GM23338 (cell line): ENCODE measurements at regions not wholly inside any gene's neighbourhood (a gene's known extent, or its start where the extent isn't known, plus 50 kb on each side); places are given as distances from the start of the nearest gene placed in this dataset.

Experiments
- ATAC-seq: fragments of 200-7000 bp; cut with Tn5 transposase; 3 replicates; pipeline ENCODE4 v1.9.1; 2020
- DNase-seq: peaks from one replicate; pipeline ENCODE4 v3.0.0-alpha.2; 2015; ENCODE audit warnings: low spot score
- H2AFZ ChIP-seq: fragments of 200-600 bp; sonication (generic); 2 replicates; pipeline ENCODE4 v1.8.0; 2016; ENCODE audit warnings: antibody characterized with exemption, mild to moderate bottlenecking, moderate library complexity
- H3F3A ChIP-seq: fragments of 200-600 bp; sonication (generic); replicated peaks from 2 replicates; pipeline ENCODE4 v1.8.0; 2017; ENCODE audit warnings: antibody characterized with exemption, mixed run types, low read depth
- H3K27ac ChIP-seq: fragments of 200-600 bp; sonication (generic); 2 replicates; pipeline ENCODE4 v1.6.1; 2016; ENCODE audit warnings: low read depth
- H3K27me3 ChIP-seq: fragments of 200-600 bp; sonication (generic); 2 replicates; pipeline ENCODE4 v1.8.0; 2016; ENCODE audit warnings: mild to moderate bottlenecking, mixed run types, moderate library complexity; ENCODE audit not compliant: insufficient read depth
- H3K36me3 ChIP-seq: fragments of 200-600 bp; sonication (generic); 2 replicates; pipeline ENCODE4 v1.8.0; 2016; ENCODE audit warnings: mild to moderate bottlenecking; ENCODE audit not compliant: insufficient read depth
- H3K4me1 ChIP-seq: fragments of 200-600 bp; sonication (generic); 2 replicates; pipeline ENCODE4 v1.8.0; 2016; ENCODE audit warnings: mild to moderate bottlenecking, moderate library complexity; ENCODE audit not compliant: insufficient read depth
- H3K4me2 ChIP-seq: fragments of 200-600 bp; sonication (generic); 2 replicates; pipeline ENCODE4 v1.7.1; 2017; ENCODE audit warnings: mixed run types
- H3K4me3 ChIP-seq: fragments of 200-600 bp; sonication (generic); 2 replicates; pipeline ENCODE4 v1.6.1; 2016; ENCODE audit warnings: mixed run types
- H3K79me2 ChIP-seq: fragments of 200-600 bp; sonication (generic); replicated peaks from 2 replicates; pipeline ENCODE4 v1.8.0; 2017; ENCODE audit warnings: mild to moderate bottlenecking; ENCODE audit not compliant: insufficient read depth
- H3K9me2 ChIP-seq: fragments of 200-600 bp; sonication (generic); 2 replicates; pipeline ENCODE4 v1.8.0; 2017; ENCODE audit not compliant: insufficient read depth
- H4K20me1 ChIP-seq: fragments of 200-600 bp; sonication (generic); replicated peaks from 2 replicates; pipeline ENCODE4 v1.8.0; 2017; ENCODE audit warnings: mild to moderate bottlenecking; ENCODE audit not compliant: insufficient read depth
- H3K27ac Mint-ChIP-seq: 2 replicates; pipeline ENCODE4 v1.8.0; 2020; ENCODE audit warnings: inconsistent platforms, mild to moderate bottlenecking, moderate library complexity, mixed read lengths
- H3K27me3 Mint-ChIP-seq: 3 replicates; pipeline ENCODE4 v1.8.0; 2022; ENCODE audit warnings: low read depth, mild to moderate bottlenecking, moderate library complexity, mixed read lengths, inconsistent platforms; ENCODE audit not compliant: insufficient read depth, poor library complexity
- H3K36me3 Mint-ChIP-seq: 3 replicates; pipeline ENCODE4 v1.8.0; 2021; ENCODE audit warnings: low read depth, mild to moderate bottlenecking, inconsistent platforms, moderate library complexity, mixed read lengths
- H3K4me1 Mint-ChIP-seq: 3 replicates; pipeline ENCODE4 v1.8.0; 2020; ENCODE audit warnings: mild to moderate bottlenecking, inconsistent platforms, mixed read lengths
- H3K4me3 Mint-ChIP-seq: 3 replicates; pipeline ENCODE4 v1.8.0; 2021; ENCODE audit warnings: moderate library complexity, mild to moderate bottlenecking, inconsistent platforms, mixed read lengths
- H3K9me3 Mint-ChIP-seq: 3 replicates; pipeline ENCODE4 v1.8.0; 2020; ENCODE audit warnings: moderate library complexity, mild to moderate bottlenecking, inconsistent platforms, mixed read lengths
- CREB1 ChIP-seq: fragments of 250-450 bp; sonication (Bioruptor Pico); IDR thresholded peaks from 2 replicates; pipeline ENCODE4 v1.5.0; 2020; ENCODE audit warnings: low read depth, mild to moderate bottlenecking, moderate library complexity
- ETS1 ChIP-seq: IDR thresholded peaks from 2 replicates; pipeline ENCODE4 v1.6.1; 2016; ENCODE audit warnings: antibody characterized with exemption
- EZH2 ChIP-seq: fragments of 200-600 bp; sonication (generic); IDR thresholded peaks from one replicate; pipeline ENCODE4 v1.8.0; 2017; ENCODE audit warnings: antibody characterized with exemption, mild to moderate bottlenecking, low read depth; ENCODE audit not compliant: unreplicated experiment
- EZH2phosphoT487 ChIP-seq: fragments of 200-600 bp; sonication (generic); IDR thresholded peaks from one replicate; pipeline ENCODE4 v1.8.1; 2018; ENCODE audit warnings: antibody characterized with exemption; ENCODE audit not compliant: unreplicated experiment
- JUNB ChIP-seq: IDR thresholded peaks from one replicate; pipeline ENCODE4 v1.6.1; 2016; ENCODE audit warnings: antibody characterized with exemption; ENCODE audit not compliant: unreplicated experiment
- NANOG ChIP-seq: IDR thresholded peaks from 2 replicates; pipeline ENCODE4 v1.6.1; 2016; ENCODE audit warnings: antibody characterized with exemption, borderline replicate concordance
- POLR2AphosphoS5 ChIP-seq: IDR thresholded peaks from 2 replicates; pipeline ENCODE4 v1.6.1; 2016; ENCODE audit warnings: antibody characterized with exemption, low read depth
- STAT1 ChIP-seq: IDR thresholded peaks from one replicate; pipeline ENCODE4 v1.6.1; 2016; ENCODE audit warnings: antibody characterized with exemption; ENCODE audit not compliant: unreplicated experiment
- ZNF114 ChIP-seq: fragments of 250-450 bp; sonication (Bioruptor Pico); IDR thresholded peaks from 2 replicates; pipeline ENCODE4 v1.5.0; 2020; ENCODE audit warnings: mild to moderate bottlenecking, moderate library complexity
- ZNF331 ChIP-seq: fragments of 250-450 bp; sonication (Bioruptor Pico); IDR thresholded peaks from 2 replicates; pipeline ENCODE4 v1.5.0; 2020; ENCODE audit warnings: low read depth, mild to moderate bottlenecking, moderate library complexity
- ZNF462 ChIP-seq: fragments of 250-450 bp; sonication (Bioruptor Pico); IDR thresholded peaks from 2 replicates; pipeline ENCODE4 v1.5.0; 2020; ENCODE audit warnings: mild to moderate bottlenecking, moderate library complexity
- TF ChIP-seq, protein P1 (sequence below): IDR thresholded peaks from one replicate; pipeline ENCODE4 v1.6.1; 2018; ENCODE audit warnings: antibody characterized with exemption; ENCODE audit not compliant: unreplicated experiment
- TF ChIP-seq, protein P2 (sequence below), 2 experiments: fragments of 200-600 bp in 1 of 2; sonication (generic) in 1 of 2; conservative IDR thresholded peaks; 2 replicates each; pipeline versions ENCODE4 v1.5.1 to v1.6.1; 2016 to 2017; ENCODE audit warnings: antibody characterized with exemption in 2 of 2, low read depth in 2 of 2, mild to moderate bottlenecking in 2 of 2, moderate library complexity in 1 of 2

- Histone ChIP-seq H3K36me3 (no peaks in the 10 kb centered on the region), H3K9me2 (peaks cover 20% of the 10 kb centered on the region), H3K4me1 (no peaks in the 10 kb centered on the region), H3K4me3 (no peak overlapping the region), H3K79me2 (no peaks in the 10 kb centered on the region), H2AFZ (no peak overlapping the region), H3K27ac (no peak overlapping the region), H4K20me1 (no peaks in the 10 kb centered on the region), H3K4me2 (no peak overlapping the region), H3K27me3 (no peaks in the 10 kb centered on the region), H3F3A (no peaks in the 10 kb centered on the region)
- no peak for ATAC-seq
- Mint-ChIP-seq H3K27ac (no peak overlapping the region), H3K36me3 (peaks cover 4% of the 10 kb centered on the region; the same call in 1 of the 3 replicates), H3K4me3 (no peak overlapping the region), H3K27me3 (peaks cover 2% of the 10 kb centered on the region), H3K9me3 (peaks cover 11% of the 10 kb centered on the region), H3K4me1 (peaks cover 5% of the 10 kb centered on the region; the same call in 1 of the 3 replicates)
- TF ChIP-seq JUNB (no peak), STAT1 (no peak), ZNF462 (CRISPR knock-in tag) (no peak), POLR2AphosphoS5 (no peak), ETS1 (no peak), NANOG (no peak), CREB1 (CRISPR knock-in tag) (no peak), EZH2 (no peak), EZH2phosphoT487 (no peak), ZNF114 (CRISPR knock-in tag) (no peak), ZNF331 (CRISPR knock-in tag) (no peak)
- TF ChIP-seq, protein P1, sequence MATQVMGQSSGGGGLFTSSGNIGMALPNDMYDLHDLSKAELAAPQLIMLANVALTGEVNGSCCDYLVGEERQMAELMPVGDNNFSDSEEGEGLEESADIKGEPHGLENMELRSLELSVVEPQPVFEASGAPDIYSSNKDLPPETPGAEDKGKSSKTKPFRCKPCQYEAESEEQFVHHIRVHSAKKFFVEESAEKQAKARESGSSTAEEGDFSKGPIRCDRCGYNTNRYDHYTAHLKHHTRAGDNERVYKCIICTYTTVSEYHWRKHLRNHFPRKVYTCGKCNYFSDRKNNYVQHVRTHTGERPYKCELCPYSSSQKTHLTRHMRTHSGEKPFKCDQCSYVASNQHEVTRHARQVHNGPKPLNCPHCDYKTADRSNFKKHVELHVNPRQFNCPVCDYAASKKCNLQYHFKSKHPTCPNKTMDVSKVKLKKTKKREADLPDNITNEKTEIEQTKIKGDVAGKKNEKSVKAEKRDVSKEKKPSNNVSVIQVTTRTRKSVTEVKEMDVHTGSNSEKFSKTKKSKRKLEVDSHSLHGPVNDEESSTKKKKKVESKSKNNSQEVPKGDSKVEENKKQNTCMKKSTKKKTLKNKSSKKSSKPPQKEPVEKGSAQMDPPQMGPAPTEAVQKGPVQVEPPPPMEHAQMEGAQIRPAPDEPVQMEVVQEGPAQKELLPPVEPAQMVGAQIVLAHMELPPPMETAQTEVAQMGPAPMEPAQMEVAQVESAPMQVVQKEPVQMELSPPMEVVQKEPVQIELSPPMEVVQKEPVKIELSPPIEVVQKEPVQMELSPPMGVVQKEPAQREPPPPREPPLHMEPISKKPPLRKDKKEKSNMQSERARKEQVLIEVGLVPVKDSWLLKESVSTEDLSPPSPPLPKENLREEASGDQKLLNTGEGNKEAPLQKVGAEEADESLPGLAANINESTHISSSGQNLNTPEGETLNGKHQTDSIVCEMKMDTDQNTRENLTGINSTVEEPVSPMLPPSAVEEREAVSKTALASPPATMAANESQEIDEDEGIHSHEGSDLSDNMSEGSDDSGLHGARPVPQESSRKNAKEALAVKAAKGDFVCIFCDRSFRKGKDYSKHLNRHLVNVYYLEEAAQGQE, result no peak
- TF ChIP-seq, protein P2, sequence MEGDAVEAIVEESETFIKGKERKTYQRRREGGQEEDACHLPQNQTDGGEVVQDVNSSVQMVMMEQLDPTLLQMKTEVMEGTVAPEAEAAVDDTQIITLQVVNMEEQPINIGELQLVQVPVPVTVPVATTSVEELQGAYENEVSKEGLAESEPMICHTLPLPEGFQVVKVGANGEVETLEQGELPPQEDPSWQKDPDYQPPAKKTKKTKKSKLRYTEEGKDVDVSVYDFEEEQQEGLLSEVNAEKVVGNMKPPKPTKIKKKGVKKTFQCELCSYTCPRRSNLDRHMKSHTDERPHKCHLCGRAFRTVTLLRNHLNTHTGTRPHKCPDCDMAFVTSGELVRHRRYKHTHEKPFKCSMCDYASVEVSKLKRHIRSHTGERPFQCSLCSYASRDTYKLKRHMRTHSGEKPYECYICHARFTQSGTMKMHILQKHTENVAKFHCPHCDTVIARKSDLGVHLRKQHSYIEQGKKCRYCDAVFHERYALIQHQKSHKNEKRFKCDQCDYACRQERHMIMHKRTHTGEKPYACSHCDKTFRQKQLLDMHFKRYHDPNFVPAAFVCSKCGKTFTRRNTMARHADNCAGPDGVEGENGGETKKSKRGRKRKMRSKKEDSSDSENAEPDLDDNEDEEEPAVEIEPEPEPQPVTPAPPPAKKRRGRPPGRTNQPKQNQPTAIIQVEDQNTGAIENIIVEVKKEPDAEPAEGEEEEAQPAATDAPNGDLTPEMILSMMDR (conservative IDR thresholded peaks at IDR 0.05; ENCODE audit: low read depth in 2 of 2), result no peak
- no peak for DNase-seq
These were observed 129.4 kb downstream of the SP3 start for GRCh38 chr2:173835726-173836125.
